Endothelial cell of hepatic sinusoid (primary cell): ENCODE measurements at regions not wholly inside any gene's neighbourhood (a gene's known extent, or its start where the extent isn't known, plus 50 kb on each side); places are given as distances from the start of the nearest gene placed in this dataset.

Source experiments
- in situ Hi-C: cut with HindIII; loops from 2 replicates; pipeline ENCODE4 v1.10.0; 2017; ENCODE audit warnings: low sequenced_read_pairs

- in situ Hi-C loops, result no loop called here
Observed at GRCh38 chr4:120434756-120435155, 368.1 kb upstream of the MAD2L1 start.

GRCh38 chr4:120432301-120432860 is 365.7 kb upstream of the MAD2L1 start:
- in situ Hi-C loops, result no loop called here

- in situ Hi-C loops, result no loop called here
Observed at GRCh38 chr4:120431180-120431579, 364.5 kb upstream of the MAD2L1 start.

- in situ Hi-C loops, result no loop called here
Observed at GRCh38 chr4:120418146-120418545, 351.5 kb upstream of the MAD2L1 start.

GRCh38 chr4:120415896-120416295 is 349.2 kb upstream of the MAD2L1 start:
- in situ Hi-C loops, result no loop called here

- in situ Hi-C loops, result no loop called here
Observed at GRCh38 chr4:120406960-120407359, 340.3 kb upstream of the MAD2L1 start.

GRCh38 chr4:120403296-120403695 is 336.6 kb upstream of the MAD2L1 start:
- in situ Hi-C loops, result no loop called here

GRCh38 chr4:120400441-120400840 is 333.8 kb upstream of the MAD2L1 start:
- in situ Hi-C loops, result no loop called here

GRCh38 chr4:120399826-120400225 is 333.2 kb upstream of the MAD2L1 start:
- in situ Hi-C loops, result no loop called here

- in situ Hi-C loops, result no loop called here
Observed at GRCh38 chr4:120395746-120396145, 329.1 kb upstream of the MAD2L1 start.

- in situ Hi-C loops, result no loop called here
Observed at GRCh38 chr4:120355881-120356280, 289.2 kb upstream of the MAD2L1 start.

- in situ Hi-C loops, result no loop called here
Observed at GRCh38 chr4:120354381-120354780, 287.7 kb upstream of the MAD2L1 start.

- in situ Hi-C loops, result no loop called here
Observed at GRCh38 chr4:120353235-120353634, 286.6 kb upstream of the MAD2L1 start.

- in situ Hi-C loops, result no loop called here
Observed at GRCh38 chr4:120352739-120353138, 286.1 kb upstream of the MAD2L1 start.

- in situ Hi-C loops, result no loop called here
Observed at GRCh38 chr4:120348948-120349347, 282.3 kb upstream of the MAD2L1 start.

- in situ Hi-C loops, result no loop called here
Observed at GRCh38 chr4:120348521-120348920, 281.9 kb upstream of the MAD2L1 start.

GRCh38 chr4:120331486-120332370 is 265.1 kb upstream of the MAD2L1 start:
- in situ Hi-C loops, result no loop called here

- in situ Hi-C loops, result no loop called here
Observed at GRCh38 chr4:120329386-120329785, 262.7 kb upstream of the MAD2L1 start.

GRCh38 chr4:120327276-120327675 is 260.6 kb upstream of the MAD2L1 start:
- in situ Hi-C loops, result no loop called here

- in situ Hi-C loops, result no loop called here
Observed at GRCh38 chr4:120319046-120319767, 252.6 kb upstream of the MAD2L1 start.

- in situ Hi-C loops, result no loop called here
Observed at GRCh38 chr4:120318196-120318846, 251.7 kb upstream of the MAD2L1 start.
